Thyroid gland (tissue), 4 donors: ENCODE measurements at regions not wholly inside any gene's neighbourhood (a gene's known extent, or its start where the extent isn't known, plus 50 kb on each side); places are given as distances from the start of the nearest gene placed in this dataset.

Source experiments
- DNase-seq, 2 donors: peaks; one replicate each; pipeline ENCODE4 v3.0.0-alpha.2; 2019
- H3K27ac ChIP-seq, 3 donors: fragments of 200-600 bp; sonication (generic); 1 replicate in 2 of 3; 2 replicates in 1 of 3; pipeline ENCODE4 v1.5.1; 2016 to 2019; ENCODE audit warnings: mild to moderate bottlenecking in 1 of 3, moderate library complexity in 1 of 3
- H3K27me3 ChIP-seq: fragments of 200-600 bp; sonication (generic); one replicate; pipeline ENCODE4 v1.5.1; 2019
- H3K36me3 ChIP-seq, 2 donors: fragments of 200-600 bp; sonication (generic); one replicate each; pipeline ENCODE4 v1.5.1; 2016 to 2019
- H3K4me1 ChIP-seq, 2 donors: fragments of 200-600 bp; sonication (generic); one replicate each; pipeline ENCODE4 v1.5.1; 2017 to 2019
- H3K4me3 ChIP-seq, 3 donors: fragments of 200-600 bp; sonication (generic); replicated peaks in 1 of 3; 1 replicate in 2 of 3; 2 replicates in 1 of 3; pipeline ENCODE4 v1.5.1; 2016; ENCODE audit warnings: mild to moderate bottlenecking in 1 of 3
- H3K9me3 ChIP-seq: fragments of 200-600 bp; sonication (generic); one replicate; pipeline ENCODE4 v1.5.1; 2017
- CTCF ChIP-seq, 6 experiments: fragments of 200-600 bp in 3 of 6; fragments of 450-650 bp in 3 of 6; sonication (generic) in 3 of 6; IDR thresholded peaks; one replicate each; pipeline ENCODE4 v1.5.1; 2016 to 2019; ENCODE audit warnings: antibody characterized with exemption in 6 of 6, mild to moderate bottlenecking in 2 of 6, inconsistent platforms in 1 of 6, moderate library complexity in 1 of 6
- POLR2A ChIP-seq, 2 donors: fragments of 450-650 bp; IDR thresholded peaks; one replicate each; pipeline ENCODE4 v1.6.1; 2017; ENCODE audit warnings: antibody characterized with exemption in 2 of 2, mild to moderate bottlenecking in 2 of 2, moderate library complexity in 1 of 2
- WGBS, 2 donors: methylation state at CpG; one replicate each; pipeline ENCODE4 v1.1.5; 2017; 5-methylcytosine and 5-hydroxymethylcytosine counted together
- intact Hi-C: fragments of 100-400 bp; cut with DNase I; formaldehyde crosslinking; loops from one replicate; pipeline ENCODE4 v1.15.1; 2023

GRCh38 chr5:18079831-18080230 is 445.6 kb downstream of the TAF11L14 start:
- intact Hi-C loops: no loop called here
- Histone ChIP-seq H3K4me1 (peaks cover 5% of the 10 kb centered on the region in 2 donors), H3K27ac (no peak overlapping the region), H3K4me3 (no peak overlapping the region), H3K9me3 (no peaks in the 10 kb centered on the region), H3K36me3 (no peaks in the 10 kb centered on the region), H3K27me3 (no peaks in the 10 kb centered on the region)
- WGBS, 2 donors: 87 to 91% methylated on average over 3 of the region's 3 CpGs
- DNase-seq: no peak
- TF ChIP-seq CTCF (IDR thresholded peaks at IDR 0.05): no peak
- TF ChIP-seq POLR2A (IDR thresholded peaks at IDR 0.05): no peak

- DNase-seq: no peak
- Histone ChIP-seq H3K27ac (no peak overlapping the region), H3K27me3 (no peaks in the 10 kb centered on the region), H3K4me1 (peaks cover 0 to under 1% of the 10 kb centered on the region in 2 donors), H3K9me3 (no peaks in the 10 kb centered on the region), H3K4me3 (no peak overlapping the region), H3K36me3 (no peaks in the 10 kb centered on the region)
- intact Hi-C loops: no loop called here
- WGBS, 2 donors: 73 to 80% methylated on average over 9 of the region's 9 CpGs
- TF ChIP-seq CTCF (IDR thresholded peaks at IDR 0.05): no peak
- TF ChIP-seq POLR2A (IDR thresholded peaks at IDR 0.05): no peak
Observed at GRCh38 chr5:18088020-18088579, 453.8 kb downstream of the TAF11L14 start.

- intact Hi-C loops: no loop called here
Observed at GRCh38 chr5:18090177-18090576, 455.9 kb downstream of the TAF11L14 start.

GRCh38 chr5:18091142-18091541 is 456.9 kb downstream of the TAF11L14 start:
- Histone ChIP-seq H3K36me3 (no peaks in the 10 kb centered on the region), H3K27ac (no peak overlapping the region), H3K9me3 (no peaks in the 10 kb centered on the region), H3K4me1 (no peaks in the 10 kb centered on the region), H3K27me3 (no peaks in the 10 kb centered on the region), H3K4me3 (no peak overlapping the region)
- DNase-seq: no peak
- TF ChIP-seq CTCF (IDR thresholded peaks at IDR 0.05): no peak
- no peak for TF ChIP-seq POLR2A (IDR thresholded peaks at IDR 0.05)
- intact Hi-C loops: no loop called here
- 38 to 42% methylated on average over 2 of the region's 2 CpGs for WGBS, 2 donors

More at GRCh38 chr5:18090177-18090576, 455.9 kb downstream of the TAF11L14 start:
- Histone ChIP-seq H3K9me3 (no peaks in the 10 kb centered on the region), H3K36me3 (no peaks in the 10 kb centered on the region), H3K4me3 (no peak overlapping the region), H3K27ac (no peak overlapping the region), H3K4me1 (no peaks in the 10 kb centered on the region), H3K27me3 (no peaks in the 10 kb centered on the region)
- DNase-seq: no peak
- no peak for TF ChIP-seq POLR2A (IDR thresholded peaks at IDR 0.05)
- no peak for TF ChIP-seq CTCF (IDR thresholded peaks at IDR 0.05)
- 88 to 92% methylated on average over 2 of the region's 2 CpGs for WGBS, 2 donors

GRCh38 chr5:18091758-18092157 is 457.5 kb downstream of the TAF11L14 start:
- H3K27me3 ChIP-seq: no peaks in the 10 kb centered on the region
- WGBS, 2 donors: 81 to 84% methylated on average over 2 of the region's 2 CpGs
- no peaks in the 10 kb centered on the region for H3K4me1 ChIP-seq
- no peak for DNase-seq
- intact Hi-C loops: no loop called here
- TF ChIP-seq POLR2A (IDR thresholded peaks at IDR 0.05): no peak
- no peak for TF ChIP-seq CTCF (IDR thresholded peaks at IDR 0.05)
- H3K27ac ChIP-seq: no peak overlapping the region
- H3K36me3 ChIP-seq: no peaks in the 10 kb centered on the region
- H3K4me3 ChIP-seq: no peak overlapping the region
- H3K9me3 ChIP-seq: no peaks in the 10 kb centered on the region
